NT2/D1 (cell line): ENCODE measurements at regions not wholly inside any gene's neighbourhood (a gene's known extent, or its start where the extent isn't known, plus 50 kb on each side); places are given as distances from the start of the nearest gene placed in this dataset.
"Not testable (repeated sequence)": the region's sequence is repeated elsewhere in the genome, so short reads cannot be mapped to it uniquely, and the experiment has no call there.

Experiments used
- DNase-seq: peaks from one replicate; pipeline ENCODE4 v3.0.0-alpha.2; 2011; ENCODE audit warnings: low read depth, low spot score
- H3K27me3 ChIP-seq: 2 replicates; pipeline ENCODE4 v1.6.0; 2011; ENCODE audit warnings: mild to moderate bottlenecking; ENCODE audit not compliant: insufficient read length, insufficient read depth
- H3K36me3 ChIP-seq: 2 replicates; pipeline ENCODE4 v1.6.1; 2011; ENCODE audit warnings: mild to moderate bottlenecking, low read length, mixed read lengths; ENCODE audit not compliant: insufficient read depth, insufficient read length
- H3K4me1 ChIP-seq: 2 replicates; pipeline ENCODE4 v1.5.1; 2011; ENCODE audit not compliant: insufficient read depth, insufficient read length
- H3K4me3 ChIP-seq: 2 replicates; pipeline ENCODE4 v1.5.1; 2011; ENCODE audit warnings: low read depth; ENCODE audit not compliant: insufficient read length
- H3K9ac ChIP-seq: 2 replicates; pipeline ENCODE4 v1.6.0; 2011; ENCODE audit warnings: low read depth; ENCODE audit not compliant: insufficient read length
- H3K9me3 ChIP-seq: 2 replicates; pipeline ENCODE4 v1.5.1; 2011; ENCODE audit warnings: mild to moderate bottlenecking, low read length; ENCODE audit not compliant: insufficient read depth
- SUZ12 ChIP-seq: IDR thresholded peaks from 2 replicates; pipeline ENCODE4 v1.6.1; 2011; ENCODE audit not compliant: insufficient read length, insufficient read depth; ENCODE audit errors: extremely low read depth
- YY1 ChIP-seq: IDR thresholded peaks from 2 replicates; pipeline ENCODE4 v1.6.1; 2011; ENCODE audit not compliant: insufficient read length, insufficient read depth
- ZNF274 ChIP-seq: IDR thresholded peaks from 2 replicates; pipeline ENCODE4 v1.6.1; 2011; ENCODE audit warnings: mild to moderate bottlenecking, low read depth, low read length

DNA sequence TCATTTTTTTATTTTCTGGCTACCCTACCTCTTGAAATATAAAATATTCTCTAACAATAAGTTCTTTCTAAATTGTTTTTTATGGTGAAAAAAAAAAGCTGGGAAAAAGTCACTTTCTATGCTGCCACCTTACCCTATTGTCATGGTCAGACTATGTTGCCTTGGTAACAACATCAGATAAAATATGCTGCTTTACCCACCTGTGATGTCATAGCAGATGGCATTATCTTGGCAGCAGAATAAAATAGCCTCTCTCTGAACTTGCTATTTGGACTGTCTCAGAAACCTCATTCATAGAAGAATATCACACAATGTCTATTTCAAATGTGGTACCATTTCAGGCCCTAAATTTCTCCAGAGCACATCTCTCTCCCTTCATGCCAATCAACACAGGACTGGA is 69.6 kb upstream of the SGIP1 start:
- Histone ChIP-seq H3K36me3 (no peaks in the 10 kb centered on the region), H3K27me3 (no peaks in the 10 kb centered on the region), H3K9me3 (peaks cover 24% of the 10 kb centered on the region), H3K4me1 (no peaks in the 10 kb centered on the region), H3K4me3 (no peak overlapping the region), H3K9ac (no peak overlapping the region)
- TF ChIP-seq YY1 (no peak), SUZ12 (no peak), ZNF274 (no peak)
- DNase-seq = no peak

- Histone ChIP-seq H3K4me1 (no peaks in the 10 kb centered on the region), H3K9ac (no peak overlapping the region), H3K36me3 (no peaks in the 10 kb centered on the region), H3K27me3 (no peaks in the 10 kb centered on the region), H3K9me3 (peaks cover 24% of the 10 kb centered on the region), H3K4me3 (no peak overlapping the region)
- DNase-seq = no peak
- TF ChIP-seq SUZ12 (no peak), ZNF274 (no peak), YY1 (no peak)
Measured at GRCh38 chr1:66464802-66465201, 69.2 kb upstream of the SGIP1 start.

DNA sequence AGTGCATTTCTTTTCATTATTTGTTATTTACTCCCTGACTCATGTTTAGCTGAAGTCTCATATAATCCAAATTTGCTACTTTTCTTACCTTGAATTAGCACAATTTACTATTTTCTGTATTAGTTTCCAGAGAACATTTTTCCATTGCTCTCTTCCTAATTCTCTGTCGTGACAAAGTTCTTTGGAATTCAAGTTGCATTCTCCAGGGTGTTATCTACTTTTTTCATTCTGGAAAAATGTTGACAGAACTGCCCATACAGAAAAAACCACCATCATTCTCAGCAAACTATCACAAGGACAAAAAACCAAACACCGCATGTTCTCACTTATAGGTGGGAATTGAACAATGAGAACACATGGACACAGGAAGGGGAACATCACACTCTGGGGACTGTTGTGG is 67.3 kb upstream of the SGIP1 start:
- H3K4me1 ChIP-seq, H3K36me3 ChIP-seq, DNase-seq, H3K4me3 ChIP-seq, H3K9ac ChIP-seq, H3K27me3 ChIP-seq: not testable (repeated sequence)
- H3K9me3 ChIP-seq = peaks cover 19% of the 10 kb centered on the region

DNA sequence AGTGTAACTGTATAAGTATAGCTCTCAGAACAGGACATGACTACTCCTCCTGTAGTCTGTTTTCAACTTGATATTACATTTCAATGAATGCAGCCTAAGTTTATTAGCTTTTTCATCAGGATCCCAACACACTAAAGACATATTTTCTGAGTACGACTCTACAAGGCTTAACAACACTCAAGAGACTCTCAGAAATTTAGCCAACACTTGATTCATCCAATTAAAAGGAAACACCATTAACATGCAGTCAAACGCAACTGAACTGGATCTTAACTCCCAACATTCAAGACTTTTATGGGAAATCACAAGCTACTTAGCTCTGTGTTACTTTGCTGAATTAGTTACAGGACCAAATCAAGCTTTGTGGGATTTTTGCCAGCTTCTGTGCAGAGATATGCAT is 65.2 kb upstream of the SGIP1 start:
- H3K4me3 ChIP-seq = no peak overlapping the region
- no peak for TF ChIP-seq ZNF274
- TF ChIP-seq SUZ12 = no peak
- no peak for TF ChIP-seq YY1
- no peaks in the 10 kb centered on the region for H3K36me3 ChIP-seq
- H3K27me3 ChIP-seq = no peaks in the 10 kb centered on the region
- DNase-seq = no peak
- H3K4me1 ChIP-seq = no peaks in the 10 kb centered on the region
- H3K9ac ChIP-seq = no peak overlapping the region
- 0 out of 2 replicates have a peak, but pooled peaks cover 3% of the 10 kb centered on the region for H3K9me3 ChIP-seq

GRCh38 chr1:66475940-66476339 is 58.0 kb upstream of the SGIP1 start:
- TF ChIP-seq YY1 (no peak), SUZ12 (no peak), ZNF274 (no peak)
- Histone ChIP-seq H3K9me3 (peaks cover 16% of the 10 kb centered on the region), H3K4me3 (no peak overlapping the region), H3K9ac (no peak overlapping the region), H3K4me1 (no peaks in the 10 kb centered on the region), H3K36me3 (no peaks in the 10 kb centered on the region), H3K27me3 (no peaks in the 10 kb centered on the region)
- no peak for DNase-seq

GRCh38 chr1:66476774-66477173 is 57.2 kb upstream of the SGIP1 start:
- TF ChIP-seq YY1 (no peak), ZNF274 (no peak), SUZ12 (no peak)
- Histone ChIP-seq H3K9me3 (peaks cover 16% of the 10 kb centered on the region), H3K27me3 (no peaks in the 10 kb centered on the region), H3K36me3 (no peaks in the 10 kb centered on the region), H3K4me3 (no peak overlapping the region), H3K9ac (no peak overlapping the region), H3K4me1 (no peaks in the 10 kb centered on the region)
- DNase-seq = no peak

DNA sequence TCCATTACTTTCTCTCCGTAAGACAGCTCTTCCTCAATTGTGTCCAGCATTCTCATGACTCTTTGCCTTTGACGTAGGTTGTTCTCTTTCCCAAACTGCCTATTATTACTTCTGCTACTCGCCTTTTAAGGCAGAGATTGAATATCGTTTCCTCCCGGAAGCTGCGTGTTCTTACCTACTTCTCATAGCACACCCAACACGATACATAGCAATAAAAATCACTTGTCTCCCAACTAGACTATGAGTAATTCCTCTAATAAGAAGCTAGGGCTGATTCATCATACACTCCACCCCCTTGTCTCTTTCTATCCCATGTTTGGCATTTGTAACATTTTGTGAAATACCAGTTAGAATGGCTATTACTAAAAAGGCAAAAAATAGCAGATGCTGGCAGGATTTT is 55.8 kb upstream of the SGIP1 start:
- Histone ChIP-seq H3K36me3 (no peaks in the 10 kb centered on the region), H3K27me3 (no peaks in the 10 kb centered on the region), H3K4me1 (no peaks in the 10 kb centered on the region), H3K9ac (no peak overlapping the region), H3K4me3 (no peak overlapping the region), H3K9me3 (peaks cover 16% of the 10 kb centered on the region)
- DNase-seq = no peak
- TF ChIP-seq SUZ12 = no peak
- TF ChIP-seq ZNF274 = no peak
- TF ChIP-seq YY1 = no peak

GRCh38 chr1:66480162-66480561 is 53.8 kb upstream of the SGIP1 start:
- Histone ChIP-seq H3K36me3 (no peaks in the 10 kb centered on the region), H3K4me3 (no peak overlapping the region), H3K27me3 (no peaks in the 10 kb centered on the region), H3K9me3 (peaks cover 16% of the 10 kb centered on the region), H3K4me1 (no peaks in the 10 kb centered on the region), H3K9ac (no peak overlapping the region)
- no peak for DNase-seq
- no peak for TF ChIP-seq ZNF274
- TF ChIP-seq SUZ12 = no peak
- TF ChIP-seq YY1 = no peak

DNA sequence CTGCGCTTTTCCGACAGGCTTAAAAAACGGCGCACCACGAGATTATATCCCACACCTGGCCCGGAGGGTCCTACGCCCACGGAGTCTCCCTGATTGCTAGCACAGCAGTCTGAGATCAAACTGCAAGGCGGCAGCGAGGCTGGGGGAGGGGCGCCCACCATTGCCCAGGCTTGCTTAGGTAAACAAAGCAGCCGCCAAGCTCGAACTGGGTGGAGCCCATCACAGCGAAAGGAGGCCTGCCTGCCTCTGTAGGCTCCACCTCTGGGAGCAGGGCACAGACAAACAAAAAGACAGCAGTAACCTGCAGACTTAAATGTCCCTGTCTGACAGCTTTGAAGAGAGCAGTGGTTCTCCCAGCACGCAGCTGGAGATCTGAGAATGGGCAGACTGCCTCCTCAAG is 52.7 kb upstream of the SGIP1 start:
- H3K4me1 ChIP-seq, H3K9ac ChIP-seq, H3K27me3 ChIP-seq, H3K36me3 ChIP-seq, H3K4me3 ChIP-seq: not testable (repeated sequence)
- peaks cover 16% of the 10 kb centered on the region for H3K9me3 ChIP-seq
- peak; percentile 32 for DNase-seq
